AG08395 (cell line): ENCODE measurements at regions not wholly inside any gene's neighbourhood (a gene's known extent, or its start where the extent isn't known, plus 50 kb on each side); places are given as distances from the start of the nearest gene placed in this dataset.

ENCODE experiments used
- DNase-seq: peaks from one replicate; pipeline ENCODE4 v3.0.0; 2012; ENCODE audit warnings: mixed read lengths, low spot score

DNA sequence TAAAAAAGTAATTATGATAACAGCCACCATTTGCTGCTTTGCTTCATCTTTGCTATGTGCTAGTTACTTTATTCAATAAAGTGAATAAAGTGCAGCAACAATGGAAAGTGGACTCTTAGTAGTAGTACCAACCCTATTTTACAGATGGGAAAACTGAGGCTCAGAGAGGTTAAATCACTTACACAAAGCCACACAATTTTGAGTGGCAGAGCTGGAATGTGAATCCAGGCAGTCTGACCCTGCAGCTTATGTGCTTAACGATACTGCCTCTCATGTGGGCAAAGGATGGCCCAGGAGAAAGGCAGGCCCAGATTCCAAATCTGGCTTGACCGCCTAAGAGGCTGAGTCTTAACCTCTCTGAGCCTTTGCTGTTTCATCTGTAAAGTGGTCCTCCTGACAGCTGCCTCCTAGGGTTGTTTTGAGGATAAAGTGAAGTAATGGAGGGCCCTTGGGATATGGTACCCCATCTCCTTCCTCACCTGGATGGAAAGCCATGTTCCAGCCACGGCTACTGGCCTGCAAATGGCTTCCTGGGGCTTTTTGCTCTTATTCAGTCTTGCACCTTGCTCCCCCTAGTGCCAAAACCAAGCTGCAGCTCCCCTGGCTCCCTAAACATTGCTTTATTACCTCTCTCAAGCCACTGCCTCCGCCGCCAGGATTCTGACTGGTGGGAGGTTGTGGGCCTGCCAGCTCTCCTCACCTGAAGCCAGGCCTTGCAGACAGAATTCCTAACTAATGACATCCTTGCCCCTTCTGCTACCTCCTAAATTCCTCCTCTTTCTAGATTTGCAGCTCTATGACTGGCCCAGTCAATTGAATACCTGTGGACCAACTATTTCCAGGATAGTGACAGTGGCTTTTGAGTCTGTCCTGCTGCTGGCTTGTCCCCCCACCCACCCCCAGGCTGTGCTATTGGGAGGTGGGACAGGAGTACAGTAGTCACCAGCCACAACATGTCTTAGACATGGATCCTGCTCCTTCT is 283.3 kb upstream of the PWP1 start:
- DNase-seq = peak; percentile 54

DNA sequence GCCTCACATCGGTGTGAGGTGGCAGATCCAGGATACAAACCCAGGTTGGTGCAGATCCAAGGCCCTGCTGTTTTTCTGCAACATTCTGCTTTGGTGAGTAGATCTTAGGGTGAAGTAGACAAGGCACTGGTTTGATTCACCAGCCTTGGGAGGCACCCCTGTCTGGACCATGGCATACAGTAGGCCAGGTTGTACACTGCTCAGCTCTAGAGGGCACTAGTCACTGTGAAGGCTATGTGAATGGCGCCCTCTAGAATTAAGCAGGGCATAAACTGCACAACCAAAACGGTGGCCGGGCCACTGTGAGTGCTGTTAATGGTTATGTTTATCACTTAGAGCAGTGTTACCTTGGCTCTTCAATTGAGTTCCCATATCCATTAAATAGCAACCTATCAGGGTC is 280.6 kb upstream of the PWP1 start:
- DNase-seq = peak; percentile 13

DNA sequence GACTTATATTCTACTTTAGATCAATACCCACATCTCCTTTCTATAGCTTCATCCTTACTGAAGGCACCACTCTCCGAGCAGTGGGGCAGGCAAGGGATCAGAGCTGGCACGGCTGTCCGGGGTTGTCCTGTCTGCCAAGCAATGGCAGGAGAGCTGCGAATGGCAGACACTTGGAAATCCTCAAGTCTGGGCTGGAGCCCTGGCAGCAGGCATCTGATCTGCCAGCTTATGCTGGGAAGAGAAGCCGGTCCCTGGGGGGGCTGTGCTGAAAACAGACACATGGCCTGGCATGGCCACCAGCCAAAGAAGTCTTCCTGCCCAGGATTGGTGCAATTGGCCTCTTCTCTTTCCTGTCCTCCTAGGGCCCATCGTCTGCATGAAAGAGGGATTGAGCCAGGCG is 280.2 kb upstream of the PWP1 start:
- no peak for DNase-seq

DNA sequence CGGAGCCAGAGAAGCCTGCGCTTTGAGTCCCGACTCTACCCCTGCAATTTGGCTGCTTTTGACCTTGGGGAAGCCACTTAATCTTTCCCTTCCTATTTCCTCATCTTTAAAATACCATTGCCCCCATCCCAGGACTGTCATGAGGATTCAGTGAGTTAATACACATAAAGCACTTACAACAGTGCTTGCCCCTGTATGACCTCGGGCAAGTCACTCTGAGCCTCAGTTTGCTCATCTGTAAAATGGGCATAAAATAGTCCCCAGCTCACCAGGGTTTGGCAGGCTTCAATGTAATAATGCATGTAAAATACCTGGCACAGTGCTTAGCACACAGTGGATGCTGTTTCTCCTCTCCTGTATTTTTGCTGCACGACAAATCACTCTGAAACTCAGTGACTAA is 278.7 kb upstream of the PWP1 start:
- DNase-seq = no peak

DNA sequence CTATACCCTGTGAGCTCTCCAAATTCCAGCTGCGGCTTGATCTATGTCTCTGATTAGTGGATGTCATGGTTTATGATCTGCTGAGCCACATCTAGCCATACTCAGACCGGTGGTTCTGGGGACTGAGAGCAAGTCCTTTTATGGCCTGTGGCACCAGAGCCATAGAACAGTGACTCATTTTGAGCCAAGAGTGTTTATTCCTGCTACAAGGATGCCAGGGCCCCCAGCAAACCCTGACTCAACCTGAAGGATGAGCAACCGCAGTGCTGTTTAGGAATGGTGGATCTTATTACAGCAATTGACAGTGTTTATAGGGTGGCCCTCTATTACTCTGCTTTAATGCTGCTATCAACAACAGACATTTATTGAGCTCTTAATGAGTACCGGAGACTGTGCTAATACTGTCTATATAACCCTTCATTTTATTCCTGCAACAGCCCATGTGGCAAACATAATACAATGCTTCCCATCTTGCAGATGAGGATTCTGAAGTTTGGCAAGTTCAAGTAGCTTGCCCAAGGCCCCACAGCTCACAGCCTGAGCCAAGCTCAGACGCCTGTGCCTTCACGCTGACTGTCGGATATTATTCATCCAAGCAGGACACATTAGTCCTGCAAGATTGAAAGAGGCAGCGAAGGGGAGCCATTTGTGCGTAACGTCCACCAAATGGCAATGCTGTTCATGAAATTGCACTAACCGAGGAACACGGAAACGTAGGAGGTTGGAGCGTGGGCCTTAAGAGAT is 273.6 kb upstream of the PWP1 start:
- peak; percentile 91 for DNase-seq

DNA sequence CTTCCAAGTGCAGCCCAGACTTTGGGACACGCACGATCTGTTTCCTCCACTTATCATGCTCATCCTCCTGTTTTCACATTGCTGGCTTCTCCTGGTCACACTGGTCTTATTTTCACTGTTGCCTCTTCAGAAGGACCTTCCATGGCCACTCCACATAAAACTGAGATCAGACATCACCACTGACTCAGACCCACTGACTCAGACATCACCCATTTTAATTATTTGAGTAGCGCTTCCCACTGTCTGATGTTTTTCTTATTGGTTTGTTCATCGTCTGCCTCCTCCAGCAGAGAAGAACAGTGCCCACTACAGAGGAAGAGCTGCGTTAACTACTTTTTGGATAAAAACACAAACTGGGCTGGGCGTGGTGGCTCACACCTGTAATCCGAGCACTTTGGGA is 270.5 kb upstream of the PWP1 start:
- DNase-seq = peak; percentile 79

DNA sequence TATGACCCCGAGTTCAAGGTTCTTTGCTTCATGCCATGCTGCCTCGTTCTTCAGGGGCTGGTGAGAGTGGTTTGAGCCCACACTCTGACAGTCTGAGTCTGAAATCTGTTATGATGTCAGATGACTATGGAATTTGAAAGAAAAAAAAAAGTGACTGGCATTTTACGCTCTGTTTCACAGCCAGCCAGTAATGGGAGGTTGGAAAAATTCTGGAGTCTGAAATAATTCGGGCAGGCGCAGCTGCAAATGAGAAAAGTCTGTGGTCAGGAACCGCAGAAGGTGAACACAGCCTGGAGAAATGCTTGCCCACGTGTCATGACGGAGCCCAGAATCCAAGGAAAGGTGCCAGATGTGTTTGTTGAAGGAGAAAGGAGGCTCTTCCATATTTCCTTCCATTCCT is 269.8 kb upstream of the PWP1 start:
- DNase-seq = peak; percentile 88

DNA sequence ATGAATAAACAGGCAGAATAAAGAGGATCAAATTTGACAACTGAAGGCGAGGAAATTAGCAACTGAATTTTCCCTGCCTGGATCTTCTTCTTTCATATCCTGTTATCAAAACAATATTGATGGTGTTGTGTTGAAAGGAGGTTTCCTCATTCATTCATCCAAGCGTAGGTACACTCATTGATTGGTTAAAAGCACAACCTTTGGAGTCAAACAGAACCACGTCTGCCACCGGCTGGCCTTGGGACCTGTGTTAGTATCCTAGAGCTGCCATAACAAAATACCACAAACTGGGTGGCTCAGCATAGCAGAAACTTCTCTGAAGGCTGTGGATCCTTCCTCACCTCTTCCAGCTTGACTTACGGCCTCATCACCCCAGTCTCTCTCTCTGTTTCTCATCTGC is 268.6 kb upstream of the PWP1 start:
- DNase-seq = no peak

DNA sequence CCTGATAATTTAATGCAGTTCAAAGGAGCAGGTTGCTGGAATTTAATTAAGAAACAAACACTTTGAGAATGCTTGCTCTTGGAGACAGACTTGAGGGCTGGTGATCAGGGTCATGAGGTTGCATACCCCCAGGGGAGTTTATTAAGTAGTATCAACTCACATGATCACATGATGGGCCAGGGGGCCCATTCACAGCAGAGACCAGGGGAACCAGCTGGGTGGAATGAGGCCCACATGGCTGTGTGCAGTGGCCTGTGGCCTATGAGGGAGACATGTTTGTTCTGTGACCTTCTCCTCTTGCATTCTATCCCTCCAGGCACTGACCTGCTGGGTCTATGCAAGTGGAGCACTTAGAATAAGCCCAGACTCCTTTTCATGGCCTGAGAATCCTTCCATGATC is 266.6 kb upstream of the PWP1 start:
- no peak for DNase-seq

DNA sequence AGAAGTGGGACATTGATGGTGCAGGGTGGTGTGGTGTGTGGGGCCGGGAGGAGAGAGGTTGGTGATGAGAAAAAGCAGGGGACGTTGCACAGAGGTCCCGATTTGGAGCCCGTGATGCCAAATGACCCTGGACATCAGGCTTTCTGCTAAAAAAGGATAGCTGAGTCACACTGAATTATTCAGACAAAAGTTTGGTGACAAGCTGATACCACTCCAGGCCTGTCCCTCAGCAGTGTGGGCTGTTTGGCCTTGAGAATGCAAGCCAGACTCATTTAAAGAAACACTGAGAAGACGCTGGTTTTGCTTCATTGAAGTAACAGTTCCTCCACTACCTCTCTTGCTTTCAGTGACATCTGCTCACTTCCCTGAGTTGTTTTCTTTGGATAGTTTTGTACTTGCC is 262.1 kb upstream of the PWP1 start:
- no peak for DNase-seq

DNA sequence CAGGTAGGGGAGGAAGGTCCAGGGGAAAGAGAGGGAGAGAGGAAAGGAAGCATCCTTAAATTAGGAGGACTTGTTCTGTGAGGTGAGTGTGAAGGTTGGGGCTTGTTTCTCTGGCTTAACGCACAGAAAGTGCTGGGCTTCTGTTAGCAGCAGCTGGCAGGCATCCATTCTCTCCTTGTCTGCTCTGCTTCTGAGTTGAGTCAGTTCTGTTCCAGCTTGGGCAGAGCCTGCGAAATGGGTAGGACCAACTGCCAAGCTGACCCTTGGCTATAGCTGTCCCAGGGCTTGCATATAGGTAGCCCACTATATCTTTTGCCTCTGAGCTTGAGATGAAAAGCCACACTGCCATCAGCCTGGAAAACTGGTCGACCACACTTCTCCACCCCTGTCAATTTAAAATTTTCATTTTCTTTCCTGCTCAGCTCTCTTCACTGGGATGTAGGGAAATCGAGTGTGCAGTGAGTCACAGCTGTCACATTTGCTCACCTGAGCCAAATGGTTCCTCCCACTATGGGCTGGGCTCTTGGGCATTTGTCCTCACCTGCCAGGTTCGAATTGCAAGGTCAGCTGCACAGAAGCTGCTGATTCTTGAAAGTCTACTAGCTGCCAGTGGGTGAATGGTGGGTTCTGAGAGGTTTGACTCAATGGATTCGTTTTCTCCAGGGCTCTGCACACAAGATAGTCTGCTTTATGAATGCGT is 256.4 kb upstream of the PWP1 start:
- DNase-seq = no peak

DNA sequence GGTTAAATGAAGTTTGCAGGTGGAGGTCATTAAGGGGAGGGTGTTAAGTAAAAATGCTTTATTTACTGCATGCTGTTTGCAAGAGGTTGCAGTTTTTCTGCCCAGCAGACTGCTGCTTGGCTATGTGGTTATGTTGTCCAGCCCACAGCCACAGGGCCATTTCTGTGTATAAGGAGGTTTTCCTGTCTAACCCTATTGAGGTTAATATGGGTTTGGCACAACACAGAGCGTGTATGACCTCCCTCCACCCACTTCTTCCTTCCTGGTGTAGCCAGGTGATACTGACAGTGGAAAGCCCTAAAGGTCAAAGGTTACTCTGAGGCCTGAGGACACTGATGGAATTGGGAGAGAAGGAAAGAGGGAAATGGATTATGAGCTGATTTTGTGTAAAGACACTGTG is 253.7 kb upstream of the PWP1 start:
- DNase-seq = no peak

DNA sequence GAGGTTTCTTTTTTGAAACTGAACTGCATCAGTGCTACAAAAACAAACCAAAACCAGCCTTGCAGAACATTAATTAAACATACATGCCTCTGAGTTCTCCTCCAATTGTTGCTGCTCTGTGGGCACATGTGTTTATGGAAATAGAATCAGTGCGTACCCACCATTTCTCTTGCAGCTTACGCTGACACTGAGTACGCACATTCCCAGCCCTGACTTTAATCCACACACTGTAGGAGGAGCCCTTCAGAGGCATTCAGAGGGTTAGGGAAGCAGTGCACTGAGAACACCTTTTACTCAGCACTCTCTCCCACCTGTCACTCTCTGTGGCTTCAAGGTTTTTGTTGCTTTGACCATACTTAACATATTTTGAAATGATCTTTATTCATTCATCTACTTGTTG is 250.5 kb upstream of the PWP1 start:
- DNase-seq = no peak

DNA sequence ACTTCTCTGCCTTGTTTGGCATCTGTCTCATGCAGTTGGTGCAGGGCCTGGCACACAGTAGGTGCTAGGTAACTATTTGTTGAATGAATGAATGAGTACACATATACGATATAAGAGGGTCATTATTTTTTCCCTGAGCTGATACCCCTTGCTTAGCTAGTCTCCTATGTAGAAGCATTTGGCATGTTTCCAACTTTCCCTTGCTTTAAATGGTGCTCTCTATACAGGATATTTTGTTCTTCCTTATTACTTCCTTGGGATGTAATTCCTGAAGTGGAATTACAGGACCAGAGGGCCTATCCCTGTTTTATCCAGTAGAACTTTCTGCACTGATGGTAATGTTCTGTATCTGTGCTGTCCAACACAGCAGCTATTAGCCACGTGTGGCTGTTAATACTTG is 250.1 kb upstream of the PWP1 start:
- no peak for DNase-seq

DNA sequence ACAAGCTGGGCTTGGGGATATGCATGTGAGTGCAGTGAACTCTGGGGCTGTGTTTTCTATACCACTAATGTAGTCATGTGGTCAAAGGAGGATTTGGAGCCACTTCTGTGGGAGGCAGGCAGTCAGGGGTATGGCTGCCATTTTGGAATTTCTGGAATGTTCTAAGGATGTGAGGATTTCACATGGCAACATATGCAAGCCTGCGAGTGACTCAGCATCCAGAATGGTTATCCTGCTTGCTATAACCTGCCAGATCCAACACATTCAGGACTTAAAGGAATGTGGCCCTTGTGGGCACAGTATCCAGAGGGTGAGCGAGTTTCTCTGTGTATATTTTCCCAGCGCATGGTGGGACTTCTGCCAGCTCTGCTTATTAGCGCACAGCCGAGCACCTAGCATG is 249.2 kb upstream of the PWP1 start:
- DNase-seq = peak; percentile 60

DNA sequence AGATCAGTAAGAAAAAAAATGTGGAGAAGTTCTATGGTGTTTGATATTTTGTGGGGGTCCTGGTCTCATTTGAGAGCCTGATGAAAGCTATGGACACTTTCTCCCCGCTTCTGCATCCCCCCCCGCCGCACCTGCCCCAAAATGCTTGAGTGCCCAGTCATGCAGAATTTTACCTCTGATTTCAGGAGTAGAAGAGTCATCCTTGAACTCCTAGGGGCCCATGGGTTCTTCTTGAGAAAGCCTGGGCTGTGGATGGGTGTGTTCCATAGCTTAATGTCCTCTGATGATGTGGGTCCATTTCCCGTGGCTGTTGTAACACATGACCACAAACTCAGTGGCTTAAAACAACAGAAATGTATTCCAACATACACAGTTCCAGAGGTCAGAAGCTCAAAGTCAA is 248.8 kb upstream of the PWP1 start:
- DNase-seq = no peak

DNA sequence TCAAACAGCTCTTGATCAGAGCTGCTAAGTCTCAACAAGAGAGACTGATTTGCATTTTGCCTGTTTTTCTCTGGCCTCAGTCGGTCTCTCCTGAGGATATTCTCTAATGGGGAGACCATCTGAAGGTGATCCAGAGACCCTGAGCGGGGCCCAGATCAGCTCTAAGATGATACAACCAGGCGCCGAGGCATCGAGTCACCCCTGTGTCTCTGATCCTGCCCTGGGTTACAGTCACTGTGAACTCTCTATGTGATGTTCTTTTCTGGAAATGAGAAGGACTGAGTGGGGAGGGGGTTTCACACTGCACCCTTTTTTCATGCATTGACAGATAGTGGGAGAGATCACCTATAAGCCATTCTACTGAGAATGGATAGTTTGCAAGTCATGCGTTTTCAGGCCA is 247.6 kb upstream of the PWP1 start:
- DNase-seq = no peak

DNA sequence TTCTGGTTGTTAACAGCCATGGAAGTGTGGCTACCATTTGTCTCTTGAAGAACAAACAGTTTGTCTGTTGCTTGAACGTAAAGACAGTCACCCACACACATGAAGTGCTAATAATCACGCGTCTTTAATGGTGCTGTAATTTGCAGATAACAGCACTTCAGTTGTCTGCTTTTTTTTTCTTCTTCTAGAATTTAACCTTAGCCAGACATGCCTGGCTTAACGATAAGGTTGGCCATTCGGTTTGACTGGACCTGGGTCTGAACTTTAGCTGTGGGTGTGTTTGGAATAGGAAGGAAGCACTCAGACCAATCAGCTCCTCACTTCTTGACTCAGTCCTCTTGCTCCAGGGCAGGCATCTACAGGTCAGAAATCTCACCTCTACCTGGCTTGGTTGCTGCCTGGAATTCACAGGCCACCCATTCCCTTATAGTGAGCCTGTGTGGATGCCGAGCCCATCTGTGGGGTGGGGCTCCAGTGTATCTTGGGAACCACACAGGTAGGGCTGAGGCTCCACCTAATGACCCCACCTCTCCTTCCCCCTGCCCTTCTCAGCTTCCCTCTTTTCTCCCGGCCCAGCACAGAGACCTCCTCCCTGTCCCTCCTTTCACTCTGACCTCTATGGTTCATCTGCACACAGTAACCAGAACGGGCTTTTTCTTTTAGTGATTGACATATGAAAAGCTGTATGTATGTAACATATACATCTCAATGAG is 246.4 kb upstream of the PWP1 start:
- no peak for DNase-seq

DNA sequence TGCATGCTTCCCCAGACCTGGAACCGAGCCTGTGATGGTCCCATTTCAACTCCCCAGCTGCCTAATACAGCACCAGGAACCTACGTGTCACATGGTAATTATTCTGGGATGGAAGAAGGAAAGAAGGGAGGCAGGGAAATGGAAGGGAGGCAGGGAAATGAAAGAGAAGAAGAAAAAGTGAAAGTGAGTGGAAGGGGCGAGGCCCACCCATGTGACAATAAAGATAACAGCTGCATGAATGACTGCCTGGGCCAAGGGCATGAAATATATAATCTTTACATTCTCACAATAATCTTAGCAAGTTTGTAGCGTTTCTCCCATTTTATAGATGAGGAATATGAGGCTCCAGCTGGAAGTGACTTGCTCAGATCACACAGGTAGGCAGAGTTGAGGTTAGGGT is 245.0 kb upstream of the PWP1 start:
- no peak for DNase-seq

DNA sequence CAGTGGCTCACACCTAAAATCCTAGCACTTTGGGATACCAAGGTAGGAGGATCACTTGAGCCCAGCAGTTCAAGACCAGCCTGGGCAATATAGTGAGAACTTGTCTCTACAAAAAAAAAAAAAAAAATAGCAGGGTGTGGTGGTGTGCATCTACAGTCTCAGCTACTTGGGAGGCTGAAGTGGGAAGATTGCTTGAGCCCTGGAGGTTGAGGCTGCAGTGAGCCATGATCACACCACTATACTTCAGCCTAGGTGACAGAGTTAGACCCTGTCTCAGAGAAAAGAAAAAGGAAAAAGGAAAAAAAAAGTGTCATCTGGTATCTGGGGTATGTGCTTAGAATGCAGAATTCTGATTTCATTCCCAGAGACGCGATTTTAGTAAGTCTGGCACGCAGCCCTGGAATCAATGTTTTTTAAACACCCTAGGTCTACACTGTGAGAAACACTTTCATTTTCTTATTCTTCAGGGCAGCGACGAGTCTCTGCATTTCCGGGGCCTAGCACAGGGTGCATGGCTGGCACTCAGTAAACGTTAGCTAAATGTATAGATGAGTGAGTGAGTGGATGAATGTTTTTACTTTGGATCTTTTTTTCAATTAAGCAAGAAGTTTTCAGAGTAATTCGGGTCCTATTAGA is 243.8 kb upstream of the PWP1 start:
- peak; percentile 37 for DNase-seq

DNA sequence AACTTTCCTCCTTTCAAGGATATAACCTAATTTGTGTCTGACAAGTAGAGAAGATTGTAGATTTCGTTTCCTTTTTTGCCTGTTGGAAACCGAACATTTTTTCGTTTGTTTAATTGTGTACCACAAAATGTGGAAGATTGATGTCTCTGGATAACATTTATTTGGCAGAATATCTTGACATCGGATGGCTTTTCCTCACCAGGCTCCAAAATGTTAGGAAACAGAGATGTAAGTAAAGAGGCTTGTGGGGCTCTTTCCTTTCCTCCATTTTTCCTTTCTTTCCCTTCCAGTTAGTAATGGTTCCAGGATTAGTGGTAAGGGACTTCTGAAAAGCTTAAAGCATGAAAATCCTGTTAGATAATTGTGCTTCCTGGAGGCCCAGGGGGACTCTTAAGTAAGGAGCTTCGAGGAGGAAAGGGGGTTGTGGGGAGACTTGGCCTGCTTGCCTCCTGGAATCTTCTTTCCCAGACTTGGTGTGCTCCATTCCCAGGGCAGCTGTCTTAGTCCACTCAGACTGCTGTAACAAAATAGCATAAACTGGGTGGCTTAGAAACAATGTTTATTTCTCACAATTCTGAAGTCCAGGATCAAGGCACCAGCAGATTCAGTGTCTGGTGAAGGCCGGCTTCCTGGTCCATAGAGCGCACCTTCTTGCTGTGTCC is 243.1 kb upstream of the PWP1 start:
- DNase-seq = peak; percentile 14
